Activated CD4-positive, alpha-beta T cell treated with anti-CD3 and anti-CD28 coated beads, Interleukin-2, amount 50 U/mL, for 1 hour (primary cell): ENCODE measurements at regions not wholly inside any gene's neighbourhood (a gene's known extent, or its start where the extent isn't known, plus 50 kb on each side); places are given as distances from the start of the nearest gene placed in this dataset.
"Not testable (repeated sequence)": the region's sequence is repeated elsewhere in the genome, so short reads cannot be mapped to it uniquely, and the experiment has no call there.

ENCODE experiments used
- DNase-seq: peaks from one replicate; pipeline ENCODE4 v3.0.0-alpha.2; 2020

GRCh38 chr10:125554016-125554703 lies 128.8 kb downstream of the TEX36 start:
- no peak for DNase-seq

- no peak for DNase-seq
These were observed 129.9 kb downstream of the TEX36 start for GRCh38 chr10:125553091-125553490.

GRCh38 chr10:125551247-125551646 lies 131.7 kb downstream of the TEX36 start:
- no peak for DNase-seq

- no peak for DNase-seq
These were observed 132.6 kb downstream of the TEX36 start for GRCh38 chr10:125550362-125550761.

GRCh38 chr10:125549653-125550052 lies 133.3 kb downstream of the TEX36 start:
- no peak for DNase-seq

- no peak for DNase-seq
These were observed 134.1 kb downstream of the TEX36 start for GRCh38 chr10:125548878-125549277.

GRCh38 chr10:125548356-125548755 lies 134.6 kb downstream of the TEX36 start:
- DNase-seq, result no peak

GRCh38 chr10:125547010-125547650 lies 135.8 kb downstream of the TEX36 start:
- DNase-seq, result no peak

- DNase-seq, result no peak
These were observed 139.2 kb downstream of the TEX36 start for GRCh38 chr10:125543796-125544195.

GRCh38 chr10:125538947-125539731 lies 143.8 kb downstream of the TEX36 start:
- no peak for DNase-seq

GRCh38 chr10:125536236-125536635 lies 146.7 kb downstream of the TEX36 start:
- no peak for DNase-seq

GRCh38 chr10:125535559-125535958 lies 147.4 kb downstream of the TEX36 start:
- no peak for DNase-seq

- no peak for DNase-seq
These were observed 148.4 kb downstream of the TEX36 start for GRCh38 chr10:125534515-125534914.

GRCh38 chr10:125533866-125534265 lies 149.1 kb downstream of the TEX36 start:
- no peak for DNase-seq

GRCh38 chr10:125531465-125531864 lies 151.5 kb downstream of the TEX36 start:
- DNase-seq, result no peak

- no peak for DNase-seq
These were observed 159.6 kb downstream of the TEX36 start for GRCh38 chr10:125523347-125523746.

- DNase-seq, result no peak
These were observed 161.0 kb downstream of the TEX36 start for GRCh38 chr10:125521721-125522680.

GRCh38 chr10:125520968-125521367 lies 162.0 kb downstream of the TEX36 start:
- DNase-seq, result no peak

- DNase-seq, result not testable (repeated sequence)
These were observed 164.6 kb downstream of the TEX36 start for GRCh38 chr10:125518397-125518796.

- no peak for DNase-seq
These were observed 167.4 kb downstream of the TEX36 start for GRCh38 chr10:125515571-125515970.

- peak; percentile 27 for DNase-seq
These were observed 168.5 kb downstream of the TEX36 start for GRCh38 chr10:125514206-125515162.
